ENCODE measurements at regions not wholly inside any gene's neighbourhood (a gene's known extent, or its start where the extent isn't known, plus 50 kb on each side); places are given as distances from the start of the nearest gene placed in this dataset.

DNA sequence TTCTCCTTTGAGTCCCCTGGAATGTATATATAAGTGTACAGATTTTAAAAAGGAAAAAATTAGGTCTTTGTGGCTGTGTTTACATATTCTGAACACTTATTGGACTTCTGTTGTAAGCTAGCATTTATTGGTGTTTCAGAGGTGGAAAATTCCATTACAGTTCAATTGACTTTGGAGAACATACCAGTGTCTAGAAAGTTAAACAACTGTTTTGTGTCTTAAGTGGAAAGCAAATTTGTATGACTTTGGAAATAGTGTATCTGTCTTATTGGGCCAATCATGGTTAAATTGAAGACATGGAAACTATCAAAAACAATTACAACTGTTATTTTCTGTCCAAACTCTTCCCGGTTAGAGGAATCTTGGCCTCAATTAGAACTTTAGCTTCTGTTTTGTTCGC, 265.0 kb upstream of the C2CD4B start:
- TF ChIP-seq POLR2A (IDR thresholded peaks at IDR 0.05), result no peak
- TF ChIP-seq, protein P1, sequence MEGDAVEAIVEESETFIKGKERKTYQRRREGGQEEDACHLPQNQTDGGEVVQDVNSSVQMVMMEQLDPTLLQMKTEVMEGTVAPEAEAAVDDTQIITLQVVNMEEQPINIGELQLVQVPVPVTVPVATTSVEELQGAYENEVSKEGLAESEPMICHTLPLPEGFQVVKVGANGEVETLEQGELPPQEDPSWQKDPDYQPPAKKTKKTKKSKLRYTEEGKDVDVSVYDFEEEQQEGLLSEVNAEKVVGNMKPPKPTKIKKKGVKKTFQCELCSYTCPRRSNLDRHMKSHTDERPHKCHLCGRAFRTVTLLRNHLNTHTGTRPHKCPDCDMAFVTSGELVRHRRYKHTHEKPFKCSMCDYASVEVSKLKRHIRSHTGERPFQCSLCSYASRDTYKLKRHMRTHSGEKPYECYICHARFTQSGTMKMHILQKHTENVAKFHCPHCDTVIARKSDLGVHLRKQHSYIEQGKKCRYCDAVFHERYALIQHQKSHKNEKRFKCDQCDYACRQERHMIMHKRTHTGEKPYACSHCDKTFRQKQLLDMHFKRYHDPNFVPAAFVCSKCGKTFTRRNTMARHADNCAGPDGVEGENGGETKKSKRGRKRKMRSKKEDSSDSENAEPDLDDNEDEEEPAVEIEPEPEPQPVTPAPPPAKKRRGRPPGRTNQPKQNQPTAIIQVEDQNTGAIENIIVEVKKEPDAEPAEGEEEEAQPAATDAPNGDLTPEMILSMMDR (IDR thresholded peaks at IDR 0.05), result no peak

Data from heart left ventricle (tissue), 13 donors.